ENCODE measurements at regions not wholly inside any gene's neighbourhood (a gene's known extent, or its start where the extent isn't known, plus 50 kb on each side); places are given as distances from the start of the nearest gene placed in this dataset.

- DNase-seq (ENCODE audit: low read depth), result no peak
- Histone ChIP-seq H3K4me3 (ENCODE audit: low read length) (no peak overlapping the region), H3K9ac (ENCODE audit: low read length) (no peak overlapping the region), H3K4me1 (ENCODE audit: control insufficient read depth, insufficient read depth, low read length) (no peaks in the 10 kb centered on the region), H3K27me3 (replicated peaks; ENCODE audit: control insufficient read depth, insufficient read depth, low read length) (no peaks in the 10 kb centered on the region), H3K9me3 (ENCODE audit: control insufficient read depth, low read length) (no peaks in the 10 kb centered on the region), H3K36me3 (ENCODE audit: control insufficient read depth, insufficient read depth, low read length, severe bottlenecking) (no peaks in the 10 kb centered on the region)
Observed at GRCh38 chr10:10110844-10111490, 906.7 kb upstream of the CELF2 start.

- Histone ChIP-seq H3K9me3 (ENCODE audit: control insufficient read depth, low read length) (no peaks in the 10 kb centered on the region), H3K9ac (ENCODE audit: low read length) (no peak overlapping the region), H3K4me1 (ENCODE audit: control insufficient read depth, insufficient read depth, low read length) (no peaks in the 10 kb centered on the region), H3K27me3 (replicated peaks; ENCODE audit: control insufficient read depth, insufficient read depth, low read length) (no peaks in the 10 kb centered on the region), H3K4me3 (ENCODE audit: low read length) (no peak overlapping the region), H3K36me3 (ENCODE audit: control insufficient read depth, insufficient read depth, low read length, severe bottlenecking) (no peaks in the 10 kb centered on the region)
- no peak for DNase-seq (ENCODE audit: low read depth)
Observed at GRCh38 chr10:10118131-10118530, 899.5 kb upstream of the CELF2 start.

GRCh38 chr10:10120671-10121070, 897.0 kb upstream of the CELF2 start:
- Histone ChIP-seq H3K27me3 (replicated peaks; ENCODE audit: control insufficient read depth, insufficient read depth, low read length) (no peaks in the 10 kb centered on the region), H3K4me1 (ENCODE audit: control insufficient read depth, insufficient read depth, low read length) (no peaks in the 10 kb centered on the region), H3K9me3 (ENCODE audit: control insufficient read depth, low read length) (no peaks in the 10 kb centered on the region), H3K4me3 (ENCODE audit: low read length) (no peak overlapping the region), H3K9ac (ENCODE audit: low read length) (no peak overlapping the region), H3K36me3 (ENCODE audit: control insufficient read depth, insufficient read depth, low read length, severe bottlenecking) (no peaks in the 10 kb centered on the region)
- DNase-seq (ENCODE audit: low read depth), result no peak

- no peak overlapping the region for H3K9ac ChIP-seq (ENCODE audit: low read length)
- no peaks in the 10 kb centered on the region for H3K27me3 ChIP-seq (replicated peaks; ENCODE audit: control insufficient read depth, insufficient read depth, low read length)
- H3K9me3 ChIP-seq (ENCODE audit: control insufficient read depth, low read length), result no peaks in the 10 kb centered on the region
- peaks cover 9% of the 10 kb centered on the region for H3K4me1 ChIP-seq (ENCODE audit: control insufficient read depth, insufficient read depth, low read length)
- no peak for DNase-seq (ENCODE audit: low read depth)
- no peaks in the 10 kb centered on the region for H3K36me3 ChIP-seq (ENCODE audit: control insufficient read depth, insufficient read depth, low read length, severe bottlenecking)
- H3K4me3 ChIP-seq (ENCODE audit: low read length), result no peak overlapping the region
Observed at GRCh38 chr10:10125676-10126075, 892.0 kb upstream of the CELF2 start.

GRCh38 chr10:10126218-10126617, 891.5 kb upstream of the CELF2 start:
- Histone ChIP-seq H3K4me1 (ENCODE audit: control insufficient read depth, insufficient read depth, low read length) (peaks cover 9% of the 10 kb centered on the region), H3K9ac (ENCODE audit: low read length) (no peak overlapping the region), H3K4me3 (ENCODE audit: low read length) (no peak overlapping the region), H3K36me3 (ENCODE audit: control insufficient read depth, insufficient read depth, low read length, severe bottlenecking) (no peaks in the 10 kb centered on the region), H3K9me3 (ENCODE audit: control insufficient read depth, low read length) (no peaks in the 10 kb centered on the region), H3K27me3 (replicated peaks; ENCODE audit: control insufficient read depth, insufficient read depth, low read length) (no peaks in the 10 kb centered on the region)
- no peak for DNase-seq (ENCODE audit: low read depth)

GRCh38 chr10:10128387-10128786, 889.3 kb upstream of the CELF2 start:
- Histone ChIP-seq H3K9ac (ENCODE audit: low read length) (no peak overlapping the region), H3K9me3 (ENCODE audit: control insufficient read depth, low read length) (no peaks in the 10 kb centered on the region), H3K4me1 (ENCODE audit: control insufficient read depth, insufficient read depth, low read length) (peaks cover 9% of the 10 kb centered on the region), H3K4me3 (ENCODE audit: low read length) (no peak overlapping the region), H3K27me3 (replicated peaks; ENCODE audit: control insufficient read depth, insufficient read depth, low read length) (no peaks in the 10 kb centered on the region), H3K36me3 (ENCODE audit: control insufficient read depth, insufficient read depth, low read length, severe bottlenecking) (no peaks in the 10 kb centered on the region)
- DNase-seq (ENCODE audit: low read depth), result no peak

GRCh38 chr10:10130686-10131085, 887.0 kb upstream of the CELF2 start:
- Histone ChIP-seq H3K36me3 (ENCODE audit: control insufficient read depth, insufficient read depth, low read length, severe bottlenecking) (no peaks in the 10 kb centered on the region), H3K27me3 (replicated peaks; ENCODE audit: control insufficient read depth, insufficient read depth, low read length) (no peaks in the 10 kb centered on the region), H3K9ac (ENCODE audit: low read length) (no peak overlapping the region), H3K9me3 (ENCODE audit: control insufficient read depth, low read length) (no peaks in the 10 kb centered on the region), H3K4me3 (ENCODE audit: low read length) (no peak overlapping the region), H3K4me1 (ENCODE audit: control insufficient read depth, insufficient read depth, low read length) (peaks cover 9% of the 10 kb centered on the region)
- no peak for DNase-seq (ENCODE audit: low read depth)

GRCh38 chr10:10132009-10132408, 885.7 kb upstream of the CELF2 start:
- H3K36me3 ChIP-seq (ENCODE audit: control insufficient read depth, insufficient read depth, low read length, severe bottlenecking), result no peaks in the 10 kb centered on the region
- no peak overlapping the region for H3K4me3 ChIP-seq (ENCODE audit: low read length)
- no peaks in the 10 kb centered on the region for H3K9me3 ChIP-seq (ENCODE audit: control insufficient read depth, low read length)
- no peaks in the 10 kb centered on the region for H3K27me3 ChIP-seq (replicated peaks; ENCODE audit: control insufficient read depth, insufficient read depth, low read length)
- H3K4me1 ChIP-seq (ENCODE audit: control insufficient read depth, insufficient read depth, low read length), result peaks cover 8% of the 10 kb centered on the region
- no peak for DNase-seq (ENCODE audit: low read depth)
- no peak overlapping the region for H3K9ac ChIP-seq (ENCODE audit: low read length)

GRCh38 chr10:10133281-10133680, 884.4 kb upstream of the CELF2 start:
- Histone ChIP-seq H3K9ac (ENCODE audit: low read length) (no peak overlapping the region), H3K36me3 (ENCODE audit: control insufficient read depth, insufficient read depth, low read length, severe bottlenecking) (no peaks in the 10 kb centered on the region), H3K4me3 (ENCODE audit: low read length) (no peak overlapping the region), H3K4me1 (ENCODE audit: control insufficient read depth, insufficient read depth, low read length) (peaks cover 11% of the 10 kb centered on the region), H3K27me3 (replicated peaks; ENCODE audit: control insufficient read depth, insufficient read depth, low read length) (no peaks in the 10 kb centered on the region), H3K9me3 (ENCODE audit: control insufficient read depth, low read length) (no peaks in the 10 kb centered on the region)
- no peak for DNase-seq (ENCODE audit: low read depth)

- Histone ChIP-seq H3K4me3 (ENCODE audit: low read length) (peak overlapping the region; percentile 77), H3K4me1 (ENCODE audit: control insufficient read depth, insufficient read depth, low read length) (peaks cover 8% of the 10 kb centered on the region), H3K9ac (ENCODE audit: low read length) (peak overlapping the region; percentile 69), H3K36me3 (ENCODE audit: control insufficient read depth, insufficient read depth, low read length, severe bottlenecking) (no peaks in the 10 kb centered on the region), H3K27me3 (replicated peaks; ENCODE audit: control insufficient read depth, insufficient read depth, low read length) (no peaks in the 10 kb centered on the region), H3K9me3 (ENCODE audit: control insufficient read depth, low read length) (no peaks in the 10 kb centered on the region)
- no peak for DNase-seq (ENCODE audit: low read depth)
Observed at GRCh38 chr10:10138685-10139084, 879.0 kb upstream of the CELF2 start.

GRCh38 chr10:10141782-10142382, 875.8 kb upstream of the CELF2 start:
- Histone ChIP-seq H3K27me3 (replicated peaks; ENCODE audit: control insufficient read depth, insufficient read depth, low read length) (no peaks in the 10 kb centered on the region), H3K9me3 (ENCODE audit: control insufficient read depth, low read length) (no peaks in the 10 kb centered on the region), H3K36me3 (ENCODE audit: control insufficient read depth, insufficient read depth, low read length, severe bottlenecking) (no peaks in the 10 kb centered on the region), H3K9ac (ENCODE audit: low read length) (no peak overlapping the region), H3K4me1 (ENCODE audit: control insufficient read depth, insufficient read depth, low read length) (peaks cover 4% of the 10 kb centered on the region), H3K4me3 (ENCODE audit: low read length) (no peak overlapping the region)
- no peak for DNase-seq (ENCODE audit: low read depth)

GRCh38 chr10:10146604-10147003, 871.1 kb upstream of the CELF2 start:
- Histone ChIP-seq H3K4me1 (ENCODE audit: control insufficient read depth, insufficient read depth, low read length) (no peaks in the 10 kb centered on the region), H3K36me3 (ENCODE audit: control insufficient read depth, insufficient read depth, low read length, severe bottlenecking) (no peaks in the 10 kb centered on the region), H3K27me3 (replicated peaks; ENCODE audit: control insufficient read depth, insufficient read depth, low read length) (no peaks in the 10 kb centered on the region), H3K9me3 (ENCODE audit: control insufficient read depth, low read length) (no peaks in the 10 kb centered on the region), H3K9ac (ENCODE audit: low read length) (no peak overlapping the region), H3K4me3 (ENCODE audit: low read length) (no peak overlapping the region)
- DNase-seq (ENCODE audit: low read depth), result no peak
